ENCODE measurements at regions not wholly inside any gene's neighbourhood (a gene's known extent, or its start where the extent isn't known, plus 50 kb on each side); places are given as distances from the start of the nearest gene placed in this dataset.

DNA sequence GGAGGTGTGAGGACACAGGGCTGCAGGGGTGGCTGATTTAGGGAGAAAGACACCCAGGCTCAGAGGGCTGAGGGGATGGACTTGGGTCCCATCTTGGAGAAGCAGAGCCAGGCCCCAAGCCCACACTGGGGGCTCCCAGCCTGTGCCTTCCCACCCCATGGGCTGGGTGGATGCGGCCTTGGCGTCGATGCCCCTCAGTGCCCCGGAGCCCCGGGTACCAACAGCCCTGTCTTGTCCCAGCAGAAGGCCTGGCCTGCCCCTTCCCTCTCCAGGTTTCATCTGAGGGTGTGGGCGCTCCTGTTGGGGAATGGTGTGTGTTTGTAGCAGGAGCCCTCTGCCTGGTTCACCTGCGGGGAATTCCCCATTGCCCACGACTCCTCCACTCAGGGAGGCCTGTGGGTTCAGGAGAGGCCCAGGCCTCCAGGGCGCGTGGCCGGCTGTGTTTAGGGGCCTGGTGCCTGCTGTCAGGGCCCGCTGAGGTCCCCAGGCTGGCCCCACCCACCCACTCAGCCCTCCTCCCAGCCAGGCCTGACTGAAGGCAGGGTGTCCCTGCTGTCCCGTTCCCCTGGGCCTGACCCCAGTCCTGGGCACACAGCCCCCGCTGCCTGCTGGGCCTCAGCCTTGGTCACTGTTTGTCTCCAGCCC is 51.1 kb upstream of the BEGAIN start:
- Histone ChIP-seq H3K4me3 (replicated peaks in 1 of 4; ENCODE audit: control extremely low read depth in 1 of 4, insufficient read depth in 1 of 4, low read depth in 3 of 4, low read length in 4 of 4) (no peak overlapping the region), H3K4me1 (ENCODE audit: control insufficient read depth, extremely low read depth, insufficient read depth, low read length) (no peaks in the 10 kb centered on the region), H3K4me2 (ENCODE audit: extremely low read depth, insufficient read depth, low read length) (no peak overlapping the region), H3K36me3 (ENCODE audit: control insufficient read depth, insufficient read depth, low read length) (no peaks in the 10 kb centered on the region), H3K79me2 (ENCODE audit: control insufficient read depth, insufficient read depth, low read length) (no peaks in the 10 kb centered on the region), H3K27me3 (ENCODE audit: control insufficient read depth, insufficient read depth, low read length) (no peaks in the 10 kb centered on the region), H3K9ac (ENCODE audit: insufficient read depth, low read length) (no peak overlapping the region), H3K9me3 (ENCODE audit: control insufficient read depth, insufficient read depth, low read depth, low read length) (no peaks in the 10 kb centered on the region), H3K27ac (ENCODE audit: insufficient read depth, low read length) (no peak overlapping the region), H2AFZ (ENCODE audit: low read length) (no peak overlapping the region), H4K20me1 (ENCODE audit: control insufficient read depth, extremely low read depth, insufficient read depth, low read length) (no peaks in the 10 kb centered on the region)
- DNase-seq (ENCODE audit: low read depth in 2 of 2), result no peak
- no peak for TF ChIP-seq EZH2 (IDR thresholded peaks at IDR 0.05; ENCODE audit: low read length, missing control alignments)
- TF ChIP-seq, protein P1, sequence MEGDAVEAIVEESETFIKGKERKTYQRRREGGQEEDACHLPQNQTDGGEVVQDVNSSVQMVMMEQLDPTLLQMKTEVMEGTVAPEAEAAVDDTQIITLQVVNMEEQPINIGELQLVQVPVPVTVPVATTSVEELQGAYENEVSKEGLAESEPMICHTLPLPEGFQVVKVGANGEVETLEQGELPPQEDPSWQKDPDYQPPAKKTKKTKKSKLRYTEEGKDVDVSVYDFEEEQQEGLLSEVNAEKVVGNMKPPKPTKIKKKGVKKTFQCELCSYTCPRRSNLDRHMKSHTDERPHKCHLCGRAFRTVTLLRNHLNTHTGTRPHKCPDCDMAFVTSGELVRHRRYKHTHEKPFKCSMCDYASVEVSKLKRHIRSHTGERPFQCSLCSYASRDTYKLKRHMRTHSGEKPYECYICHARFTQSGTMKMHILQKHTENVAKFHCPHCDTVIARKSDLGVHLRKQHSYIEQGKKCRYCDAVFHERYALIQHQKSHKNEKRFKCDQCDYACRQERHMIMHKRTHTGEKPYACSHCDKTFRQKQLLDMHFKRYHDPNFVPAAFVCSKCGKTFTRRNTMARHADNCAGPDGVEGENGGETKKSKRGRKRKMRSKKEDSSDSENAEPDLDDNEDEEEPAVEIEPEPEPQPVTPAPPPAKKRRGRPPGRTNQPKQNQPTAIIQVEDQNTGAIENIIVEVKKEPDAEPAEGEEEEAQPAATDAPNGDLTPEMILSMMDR (conservative IDR thresholded peaks at IDR 0.05 in 1 of 2, IDR thresholded peaks at IDR 0.05 in 1 of 2; ENCODE audit: low read depth in 1 of 2, low read length in 2 of 2), result no peak

DNA sequence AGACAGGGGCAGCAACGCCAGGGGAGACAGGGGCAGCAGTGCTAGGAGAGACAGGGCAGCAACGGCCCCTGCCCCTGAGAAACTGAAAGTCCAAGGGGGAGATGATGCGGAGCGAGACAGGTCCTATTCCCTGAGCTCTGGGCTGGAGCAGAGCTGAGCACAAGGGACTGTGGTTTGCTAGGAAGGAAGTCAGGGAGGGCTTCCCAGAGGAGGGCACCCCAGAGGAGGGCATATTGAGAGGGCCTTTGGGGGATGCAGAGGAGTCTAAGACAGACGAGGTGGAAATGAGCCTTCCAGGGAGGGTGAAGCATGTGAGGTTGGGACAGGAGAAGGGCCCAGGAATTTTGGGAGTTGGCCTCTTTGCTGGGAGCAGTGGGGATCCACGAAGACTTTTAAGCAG is 52.1 kb upstream of the BEGAIN start:
- Histone ChIP-seq H3K27me3 (ENCODE audit: control insufficient read depth, insufficient read depth, low read length) (no peaks in the 10 kb centered on the region), H3K9me3 (ENCODE audit: control insufficient read depth, insufficient read depth, low read depth, low read length) (no peaks in the 10 kb centered on the region), H3K4me1 (ENCODE audit: control insufficient read depth, extremely low read depth, insufficient read depth, low read length) (no peaks in the 10 kb centered on the region), H3K9ac (ENCODE audit: insufficient read depth, low read length) (no peak overlapping the region), H3K79me2 (ENCODE audit: control insufficient read depth, insufficient read depth, low read length) (no peaks in the 10 kb centered on the region), H3K4me3 (replicated peaks in 1 of 4; ENCODE audit: control extremely low read depth in 1 of 4, insufficient read depth in 1 of 4, low read depth in 3 of 4, low read length in 4 of 4) (no peak overlapping the region), H2AFZ (ENCODE audit: low read length) (no peak overlapping the region), H3K4me2 (ENCODE audit: extremely low read depth, insufficient read depth, low read length) (no peak overlapping the region), H3K27ac (ENCODE audit: insufficient read depth, low read length) (no peak overlapping the region), H4K20me1 (ENCODE audit: control insufficient read depth, extremely low read depth, insufficient read depth, low read length) (no peaks in the 10 kb centered on the region), H3K36me3 (ENCODE audit: control insufficient read depth, insufficient read depth, low read length) (no peaks in the 10 kb centered on the region)
- TF ChIP-seq, protein P1 (conservative IDR thresholded peaks at IDR 0.05 in 1 of 2, IDR thresholded peaks at IDR 0.05 in 1 of 2; ENCODE audit: low read depth in 1 of 2, low read length in 2 of 2), result no peak
- TF ChIP-seq EZH2 (IDR thresholded peaks at IDR 0.05; ENCODE audit: low read length, missing control alignments), result no peak
- no peak for DNase-seq (ENCODE audit: low read depth in 2 of 2)

DNA sequence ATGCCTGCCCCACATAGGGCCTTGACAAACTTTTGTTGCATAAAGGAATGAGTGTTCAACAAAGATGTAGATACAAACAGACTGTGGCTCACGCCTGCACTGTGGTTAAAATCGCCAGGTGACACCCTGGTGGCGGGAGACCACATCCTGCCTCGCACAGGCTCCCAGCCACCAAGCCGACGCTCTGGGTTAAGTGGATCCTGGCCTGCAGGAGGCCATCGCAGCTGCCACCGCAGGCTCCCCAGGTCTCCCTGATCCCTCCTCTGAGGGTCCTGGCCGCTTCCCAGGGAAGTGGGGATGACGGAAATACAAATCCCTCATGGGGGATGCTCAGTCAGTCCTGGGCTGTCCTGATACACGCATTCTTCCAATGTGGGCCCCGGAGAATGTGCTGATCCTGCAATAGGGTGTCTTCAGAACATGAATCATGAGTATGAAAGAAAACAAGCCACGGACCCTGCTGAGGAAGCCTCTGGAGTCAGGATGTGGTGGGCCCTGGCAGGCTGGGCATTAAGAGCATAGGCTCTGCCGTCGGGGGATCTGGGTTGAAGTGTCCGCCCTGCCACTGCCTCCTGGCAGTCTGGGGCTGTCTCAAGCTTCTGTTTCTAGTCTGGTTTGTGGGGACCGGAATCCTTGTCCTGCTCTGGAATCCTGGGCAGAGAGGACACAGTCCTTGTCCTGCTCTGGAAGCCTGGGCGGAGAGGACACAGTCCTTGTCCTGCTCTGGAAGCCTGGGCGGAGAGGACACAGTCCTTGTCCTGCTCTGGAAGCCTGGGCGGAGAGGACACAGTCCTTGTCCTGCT is 53.5 kb upstream of the BEGAIN start:
- peaks cover 4% of the 10 kb centered on the region for H3K27me3 ChIP-seq (ENCODE audit: control insufficient read depth, insufficient read depth, low read length)
- no peaks in the 10 kb centered on the region for H3K79me2 ChIP-seq (ENCODE audit: control insufficient read depth, insufficient read depth, low read length)
- no peaks in the 10 kb centered on the region for H3K9me3 ChIP-seq (ENCODE audit: control insufficient read depth, insufficient read depth, low read depth, low read length)
- H2AFZ ChIP-seq (ENCODE audit: low read length), result no peak overlapping the region
- no peaks in the 10 kb centered on the region for H4K20me1 ChIP-seq (ENCODE audit: control insufficient read depth, extremely low read depth, insufficient read depth, low read length)
- no peak overlapping the region for H3K4me2 ChIP-seq (ENCODE audit: extremely low read depth, insufficient read depth, low read length)
- H3K36me3 ChIP-seq (ENCODE audit: control insufficient read depth, insufficient read depth, low read length), result no peaks in the 10 kb centered on the region
- H3K9ac ChIP-seq (ENCODE audit: insufficient read depth, low read length), result no peak overlapping the region
- no peak overlapping the region for H3K4me3 ChIP-seq (replicated peaks in 1 of 4; ENCODE audit: control extremely low read depth in 1 of 4, insufficient read depth in 1 of 4, low read depth in 3 of 4, low read length in 4 of 4)
- TF ChIP-seq, protein P1 (conservative IDR thresholded peaks at IDR 0.05 in 1 of 2, IDR thresholded peaks at IDR 0.05 in 1 of 2; ENCODE audit: low read depth in 1 of 2, low read length in 2 of 2), result no peak
- TF ChIP-seq EZH2 (IDR thresholded peaks at IDR 0.05; ENCODE audit: low read length, missing control alignments), result no peak
- no peak overlapping the region for H3K27ac ChIP-seq (ENCODE audit: insufficient read depth, low read length)
- peaks cover 3% of the 10 kb centered on the region for H3K4me1 ChIP-seq (ENCODE audit: control insufficient read depth, extremely low read depth, insufficient read depth, low read length)
- DNase-seq (ENCODE audit: low read depth in 2 of 2), result peak in 1 of 2 donors; percentile 79
